B cell (primary cell): ENCODE measurements at regions not wholly inside any gene's neighbourhood (a gene's known extent, or its start where the extent isn't known, plus 50 kb on each side); places are given as distances from the start of the nearest gene placed in this dataset.

Experiments
- ATAC-seq: fragments of 200-7000 bp; cut with Tn5 transposase; one replicate; pipeline ENCODE4 v1.10.0; 2021; ENCODE audit warnings: low read depth, mild to moderate bottlenecking, moderate number of reproducible peaks, moderate library complexity
- CTCF ChIA-PET: fragments of 350-600 bp; sonication (Branson Sonifier 250); formaldehyde crosslinking; loops from one replicate; lab custom pipeline; 2021; ENCODE audit warnings: antibody characterized with exemption, inconsistent platforms; lab: Charles Lee
- POLR2A ChIA-PET: fragments of 350-600 bp; sonication (Branson Sonifier 250); formaldehyde crosslinking; loops from one replicate; lab custom pipeline; 2021; ENCODE audit warnings: antibody characterized with exemption; lab: Charles Lee
- DNase-seq: peaks from one replicate; pipeline ENCODE4 v3.0.0; 2013
- H2AFZ ChIP-seq: 2 replicates; pipeline ENCODE4 v1.6.1; 2012; ENCODE audit warnings: mild to moderate bottlenecking, low read depth, low read length; ENCODE audit not compliant: insufficient read depth, poor library complexity, severe bottlenecking
- H3K27ac ChIP-seq, 2 donors: 1 replicate in 1 of 2; 2 replicates in 1 of 2; pipeline ENCODE4 v1.5.1; 2012 to 2013; ENCODE audit warnings: low read length in 2 of 2, mild to moderate bottlenecking in 2 of 2, moderate library complexity in 1 of 2
- H3K27me3 ChIP-seq, 4 experiments: fragments of 200-600 bp in 1 of 4; sonication (generic) in 1 of 4; replicated peaks in 1 of 4; 1 replicate in 2 of 4; 2 replicates in 2 of 4; pipeline versions ENCODE4 v1.6.1 to v1.7.0; 2013 to 2016; ENCODE audit warnings: low read length in 3 of 4, mild to moderate bottlenecking in 2 of 4, mixed read lengths in 1 of 4, moderate library complexity in 1 of 4; ENCODE audit not compliant: insufficient read depth in 4 of 4, control insufficient read depth in 3 of 4; ENCODE audit errors: control extremely low read depth in 1 of 4
- H3K36me3 ChIP-seq, 2 experiments: replicated peaks in 1 of 2; 1 replicate in 1 of 2; 2 replicates in 1 of 2; pipeline versions ENCODE4 v1.6.1 to v1.7.1; 2013; ENCODE audit warnings: low read length in 1 of 2; ENCODE audit not compliant: insufficient read depth in 2 of 2, control insufficient read depth in 1 of 2; ENCODE audit errors: control extremely low read depth in 1 of 2, extremely low read depth in 1 of 2
- H3K4me1 ChIP-seq, 2 donors: fragments of 200-600 bp in 1 of 2; sonication (generic) in 1 of 2; 1 replicate in 1 of 2; 2 replicates in 1 of 2; pipeline versions ENCODE4 v1.5.1 to v1.6.1; 2013 to 2017; ENCODE audit warnings: low read length in 2 of 2; ENCODE audit not compliant: control insufficient read depth in 2 of 2, insufficient read depth in 2 of 2
- H3K4me2 ChIP-seq: replicated peaks from 2 replicates; pipeline ENCODE3; 2012; ENCODE audit warnings: mild to moderate bottlenecking, low read depth, low read length; ENCODE audit not compliant: poor library complexity, severe bottlenecking
- H3K4me3 ChIP-seq, 5 experiments: fragments of 200-600 bp in 1 of 5; sonication (generic) in 1 of 5; 1 replicate in 3 of 5; 2 replicates in 2 of 5; pipeline versions ENCODE4 v1.5.1 to v1.7.0; 2011 to 2016; ENCODE audit warnings: low read length in 4 of 5, mild to moderate bottlenecking in 4 of 5, low read depth in 2 of 5, control low read depth in 1 of 5, moderate library complexity in 1 of 5; ENCODE audit not compliant: insufficient read depth in 1 of 5; ENCODE audit errors: control extremely low read depth in 1 of 5, extremely low read depth in 1 of 5
- H3K79me2 ChIP-seq: fragments of 200-600 bp; sonication (generic); one replicate; pipeline ENCODE4 v1.6.0; 2016; ENCODE audit warnings: low read length; ENCODE audit not compliant: control insufficient read depth, insufficient read depth
- H3K9ac ChIP-seq: fragments of 200-600 bp; sonication (generic); 2 replicates; pipeline ENCODE4 v1.6.1; 2017; ENCODE audit warnings: mild to moderate bottlenecking, low read length, moderate library complexity
- H3K9me3 ChIP-seq, 3 donors: one replicate each; pipeline versions ENCODE4 v1.6.1 to v1.7.1; 2013; ENCODE audit warnings: low read length in 2 of 3; ENCODE audit not compliant: control insufficient read depth in 2 of 3, insufficient read depth in 1 of 3; ENCODE audit errors: control extremely low read depth in 1 of 3
- H4K20me1 ChIP-seq: 2 replicates; pipeline ENCODE4 v1.6.0; 2012; ENCODE audit warnings: mild to moderate bottlenecking, low read length; ENCODE audit not compliant: insufficient read depth, control insufficient read depth, poor library complexity, severe bottlenecking
- H3K27ac Mint-ChIP-seq: one replicate; pipeline ENCODE4 v1.8.0; 2021; ENCODE audit warnings: mixed read lengths
- H3K27me3 Mint-ChIP-seq: one replicate; pipeline ENCODE4 v1.8.0; 2021; ENCODE audit warnings: mixed read lengths
- H3K4me1 Mint-ChIP-seq: one replicate; pipeline ENCODE4 v1.8.0; 2021; ENCODE audit warnings: mixed read lengths
- H3K4me3 Mint-ChIP-seq: one replicate; pipeline ENCODE4 v1.8.0; 2021; ENCODE audit warnings: mixed read lengths
- H3K9me3 Mint-ChIP-seq: one replicate; pipeline ENCODE4 v1.8.0; 2022; ENCODE audit warnings: mixed read lengths; ENCODE audit not compliant: insufficient read depth
- CTCF ChIP-seq: fragments of 200-600 bp; IDR thresholded peaks from one replicate; pipeline ENCODE4 v1.8.0; 2022; ENCODE audit warnings: antibody characterized with exemption, mild to moderate bottlenecking
- EZH2 ChIP-seq: IDR thresholded peaks from 2 replicates; pipeline ENCODE4 v1.6.1; 2012; ENCODE audit warnings: borderline replicate concordance, low read depth, mild to moderate bottlenecking, moderate library complexity, low read length; ENCODE audit not compliant: insufficient read depth, poor library complexity, severe bottlenecking
- WGBS: methylation state at CpG from one replicate; pipeline ENCODE4 v1.1.5; 2013; ENCODE audit warnings: missing lambda C conversion rate; ENCODE audit not compliant: insufficient coverage; 5-methylcytosine and 5-hydroxymethylcytosine counted together
- intact Hi-C: fragments of 100-400 bp; cut with micrococcal nuclease; formaldehyde crosslinking; loops from one replicate; pipeline ENCODE4 v1.10.0; 2022

DNA sequence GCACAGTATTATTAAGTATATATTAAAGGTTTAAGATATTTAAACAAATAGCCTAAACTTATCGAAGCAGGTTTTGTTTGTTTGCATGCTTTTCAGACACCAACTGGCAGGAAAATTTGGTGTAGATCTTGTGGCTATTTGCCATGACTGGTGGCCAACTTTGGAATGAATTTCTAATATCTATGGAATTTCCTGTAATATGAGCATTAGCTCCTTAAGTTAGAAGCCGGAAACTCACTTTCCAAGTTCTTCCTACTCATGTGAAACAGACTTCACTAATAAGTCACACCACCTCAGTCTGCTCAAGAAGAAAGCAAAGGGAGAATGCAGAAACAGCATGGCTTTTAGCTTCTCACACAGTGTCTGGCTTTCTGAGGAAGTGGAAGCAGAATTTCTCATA is 563.9 kb downstream of the GRXCR1 start:
- no peaks in the 10 kb centered on the region for H3K79me2 ChIP-seq
- no peaks in the 10 kb centered on the region for H3K4me1 ChIP-seq
- no peaks in the 10 kb centered on the region for H3K27me3 ChIP-seq
- H3K27me3 Mint-ChIP-seq = no peaks in the 10 kb centered on the region
- intact Hi-C loops = no loop called here
- no peak overlapping the region for H3K4me2 ChIP-seq
- H3K4me3 Mint-ChIP-seq = no peak overlapping the region
- no peak for TF ChIP-seq EZH2
- no peak for TF ChIP-seq CTCF
- H3K27ac ChIP-seq = no peak overlapping the region
- no peaks in the 10 kb centered on the region for H3K9me3 Mint-ChIP-seq
- H3K36me3 ChIP-seq = no peaks in the 10 kb centered on the region
- no peak overlapping the region for H3K27ac Mint-ChIP-seq
- H3K4me1 Mint-ChIP-seq = no peaks in the 10 kb centered on the region
- no peaks in the 10 kb centered on the region for H3K9me3 ChIP-seq
- no peaks in the 10 kb centered on the region for H4K20me1 ChIP-seq
- no CpG with 5 or more reads among the region's 2 CpGs for WGBS
- no peak overlapping the region for H3K9ac ChIP-seq
- H3K4me3 ChIP-seq = no peak overlapping the region
- no peak overlapping the region for H2AFZ ChIP-seq
- DNase-seq (no peak), ATAC-seq (no peak)
- CTCF ChIA-PET = no interaction called here
- POLR2A ChIA-PET = no interaction called here

DNA sequence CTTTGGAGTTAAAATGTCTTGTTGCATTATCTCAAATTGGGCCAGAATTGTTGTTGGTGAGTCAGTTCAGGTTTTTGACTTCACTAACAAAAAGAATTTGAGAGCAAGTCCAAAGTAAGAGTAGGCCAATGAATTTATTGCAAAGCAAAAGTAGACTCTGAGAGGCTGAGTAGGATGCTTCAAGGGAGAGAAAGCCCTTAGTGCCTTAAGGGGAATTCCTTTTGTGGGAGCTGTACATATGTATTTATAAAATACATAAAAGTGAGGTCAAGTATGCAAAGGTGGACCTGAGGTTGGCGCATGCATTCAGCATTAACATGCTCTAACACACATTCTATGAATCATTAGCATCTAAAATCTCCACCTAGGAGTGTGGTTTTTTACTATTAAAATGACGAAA is 565.4 kb downstream of the GRXCR1 start:
- H2AFZ ChIP-seq = no peak overlapping the region
- WGBS = no CpG with 5 or more reads among the region's 2 CpGs

More for the DNA sequence above, 565.4 kb downstream of the GRXCR1 start:
- Histone ChIP-seq H3K9me3 (no peaks in the 10 kb centered on the region), H4K20me1 (no peaks in the 10 kb centered on the region), H3K9ac (no peak overlapping the region), H3K4me3 (no peak overlapping the region), H3K79me2 (no peaks in the 10 kb centered on the region), H3K27ac (no peak overlapping the region), H3K27me3 (no peaks in the 10 kb centered on the region), H3K4me1 (no peaks in the 10 kb centered on the region), H3K4me2 (no peak overlapping the region), H3K36me3 (no peaks in the 10 kb centered on the region)
- H3K9me3 Mint-ChIP-seq = no peaks in the 10 kb centered on the region
- H3K4me3 Mint-ChIP-seq = no peak overlapping the region
- intact Hi-C loops = no loop called here
- no peak for TF ChIP-seq EZH2
- no peak for TF ChIP-seq CTCF
- POLR2A ChIA-PET = no interaction called here
- H3K4me1 Mint-ChIP-seq = no peaks in the 10 kb centered on the region
- DNase-seq = no peak
- no peak for ATAC-seq
- H3K27ac Mint-ChIP-seq = no peak overlapping the region
- H3K27me3 Mint-ChIP-seq = no peaks in the 10 kb centered on the region
- CTCF ChIA-PET = no interaction called here
